SJSA1 (cell line): ENCODE measurements at regions not wholly inside any gene's neighbourhood (a gene's known extent, or its start where the extent isn't known, plus 50 kb on each side); places are given as distances from the start of the nearest gene placed in this dataset.

Source experiments
- DNase-seq, 2 experiments: peaks; one replicate each; pipeline ENCODE4 v3.0.0-alpha.2; 2015 to 2020; ENCODE audit warnings: low spot score in 2 of 2, low read depth in 1 of 2
- H3K27ac ChIP-seq: fragments of 250-450 bp; sonication (Bioruptor Pico); 2 replicates; pipeline ENCODE4 v1.5.1; 2020; ENCODE audit warnings: mild to moderate bottlenecking, moderate library complexity
- H3K27me3 ChIP-seq: fragments of 250-450 bp; sonication (Bioruptor Pico); replicated peaks from 2 replicates; pipeline ENCODE4 v1.5.1; 2020; ENCODE audit warnings: mild to moderate bottlenecking, moderate library complexity
- H3K36me3 ChIP-seq: fragments of 250-450 bp; sonication (Bioruptor Pico); 2 replicates; pipeline ENCODE4 v1.5.1; 2020; ENCODE audit warnings: mild to moderate bottlenecking
- H3K4me1 ChIP-seq: fragments of 250-450 bp; sonication (Bioruptor Pico); replicated peaks from 2 replicates; pipeline ENCODE4 v1.6.1; 2021; ENCODE audit warnings: mild to moderate bottlenecking
- H3K4me3 ChIP-seq: fragments of 250-450 bp; sonication (Bioruptor Pico); 2 replicates; pipeline ENCODE4 v1.5.1; 2020; ENCODE audit warnings: mild to moderate bottlenecking
- H3K9me3 ChIP-seq: fragments of 250-450 bp; sonication (Bioruptor Pico); replicated peaks from 2 replicates; pipeline ENCODE4 v1.5.1; 2020; ENCODE audit warnings: mild to moderate bottlenecking

DNA sequence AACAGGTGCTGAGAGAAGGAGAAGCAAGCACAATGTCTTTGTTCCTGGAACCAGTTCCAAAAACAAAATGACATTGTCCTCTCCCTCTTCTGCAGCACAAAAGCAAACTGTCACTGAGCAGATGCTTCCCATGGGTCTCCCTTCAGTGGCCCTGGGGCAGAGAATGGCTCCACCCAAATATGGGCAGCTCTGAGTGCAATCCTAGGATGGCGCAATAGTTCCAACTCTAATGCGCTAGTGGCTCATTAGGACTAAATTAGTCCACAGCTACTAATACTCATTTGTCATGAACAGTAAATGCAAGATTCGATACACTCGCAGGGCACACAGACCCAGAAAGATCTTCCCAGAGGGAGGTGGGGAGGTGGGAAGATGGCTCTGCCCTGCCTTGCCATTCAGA is 205.2 kb upstream of the CHAC2 start:
- Histone ChIP-seq H3K36me3 (no peaks in the 10 kb centered on the region), H3K4me3 (no peak overlapping the region), H3K9me3 (no peaks in the 10 kb centered on the region), H3K4me1 (no peaks in the 10 kb centered on the region), H3K27ac (no peak overlapping the region), H3K27me3 (no peaks in the 10 kb centered on the region)
- no peak for DNase-seq

DNA sequence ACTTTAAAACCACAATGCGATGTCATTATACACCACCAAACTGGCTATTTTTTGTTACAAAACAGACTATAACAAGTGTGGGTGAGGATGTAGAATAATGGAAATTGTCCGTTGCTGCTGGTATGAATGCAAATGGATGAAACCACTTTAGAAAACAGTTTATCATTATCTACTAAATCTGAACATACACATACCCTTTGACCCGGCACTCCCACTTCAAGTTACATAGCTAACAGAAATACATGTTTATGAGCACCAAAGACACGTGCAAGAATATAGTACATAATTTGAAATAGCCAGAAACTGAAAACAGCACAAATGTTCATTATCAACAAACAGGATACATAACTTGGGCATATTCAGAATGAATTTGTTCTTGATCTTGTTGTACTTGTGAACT is 206.4 kb upstream of the CHAC2 start:
- DNase-seq = no peak
- Histone ChIP-seq H3K9me3 (no peaks in the 10 kb centered on the region), H3K4me3 (no peak overlapping the region), H3K27me3 (no peaks in the 10 kb centered on the region), H3K4me1 (no peaks in the 10 kb centered on the region), H3K36me3 (no peaks in the 10 kb centered on the region), H3K27ac (no peak overlapping the region)

DNA sequence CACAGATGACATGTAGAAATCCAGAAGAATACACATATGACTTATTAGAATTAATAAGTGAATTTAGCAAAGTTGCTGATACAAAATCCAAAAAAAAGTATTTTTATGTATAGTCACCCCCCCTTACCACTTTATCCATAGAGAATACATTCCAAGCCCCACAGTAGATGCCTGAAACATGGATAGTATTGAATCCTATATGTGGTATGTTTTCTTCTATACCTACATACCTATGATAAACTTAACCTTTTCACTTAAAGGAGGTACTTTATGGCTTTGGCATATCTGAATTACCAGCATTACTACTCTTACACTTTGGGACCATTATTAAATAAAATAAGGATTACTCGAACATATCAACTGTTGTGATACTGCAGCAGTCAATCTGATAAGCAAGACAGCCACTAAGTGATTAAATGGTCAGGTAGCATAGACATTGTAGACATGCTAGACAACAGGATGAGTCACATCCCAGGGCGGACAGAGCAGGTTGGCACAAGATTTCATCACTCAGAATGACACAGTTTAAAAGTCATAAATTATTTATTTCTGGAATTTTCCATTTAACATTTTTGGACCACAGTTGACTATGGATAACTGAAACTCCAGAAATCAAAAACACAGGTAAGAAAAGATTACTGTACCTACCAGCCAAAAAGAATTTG is 208.2 kb upstream of the CHAC2 start:
- Histone ChIP-seq H3K9me3 (no peaks in the 10 kb centered on the region), H3K27me3 (no peaks in the 10 kb centered on the region), H3K4me3 (no peak overlapping the region), H3K36me3 (no peaks in the 10 kb centered on the region), H3K27ac (no peak overlapping the region), H3K4me1 (no peaks in the 10 kb centered on the region)
- no peak for DNase-seq

DNA sequence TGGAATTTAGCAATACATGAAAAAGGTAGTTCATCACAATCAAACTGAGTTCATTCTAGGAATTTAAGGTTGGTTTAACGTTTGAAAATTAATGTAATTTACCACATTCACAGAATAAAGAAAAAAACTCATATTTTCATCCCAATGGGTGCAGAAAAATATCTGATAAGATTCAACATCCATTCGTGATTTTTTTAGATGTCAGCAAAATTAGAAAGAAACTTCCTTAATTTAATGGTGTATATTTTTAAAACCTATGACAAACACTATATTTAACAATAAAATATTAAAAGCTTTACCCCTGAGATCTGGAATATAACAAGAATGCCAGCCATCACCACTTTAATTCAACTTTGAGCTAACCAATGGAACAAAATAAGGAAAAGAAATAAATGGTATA is 208.7 kb upstream of the CHAC2 start:
- no peaks in the 10 kb centered on the region for H3K9me3 ChIP-seq
- H3K4me1 ChIP-seq = no peaks in the 10 kb centered on the region
- DNase-seq = no peak
- no peak overlapping the region for H3K4me3 ChIP-seq
- no peak overlapping the region for H3K27ac ChIP-seq
- no peaks in the 10 kb centered on the region for H3K36me3 ChIP-seq
- no peaks in the 10 kb centered on the region for H3K27me3 ChIP-seq

DNA sequence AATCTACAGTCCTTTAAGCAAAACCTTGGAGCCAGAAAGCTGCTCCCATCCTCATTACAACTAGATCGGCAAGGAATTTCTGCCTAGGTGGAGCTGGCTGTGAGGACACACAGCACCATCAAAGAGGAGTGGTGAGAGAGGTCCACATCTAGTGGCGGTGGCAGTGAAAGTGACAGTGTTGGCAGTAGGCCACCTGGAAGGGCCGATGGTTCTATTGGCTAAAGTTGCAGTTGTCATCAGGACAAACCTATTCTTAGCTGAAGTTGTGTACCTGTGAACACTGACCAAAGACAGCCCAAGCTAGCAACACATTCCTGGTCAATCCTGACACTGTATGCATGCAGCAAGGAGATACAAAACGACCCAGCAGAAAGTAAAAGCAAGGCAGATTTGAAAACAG is 218.1 kb upstream of the CHAC2 start:
- no peak for DNase-seq
- H3K27ac ChIP-seq = no peak overlapping the region
- H3K27me3 ChIP-seq = no peaks in the 10 kb centered on the region
- no peaks in the 10 kb centered on the region for H3K36me3 ChIP-seq
- no peak overlapping the region for H3K4me3 ChIP-seq
- H3K4me1 ChIP-seq = no peaks in the 10 kb centered on the region
- H3K9me3 ChIP-seq = no peaks in the 10 kb centered on the region

DNA sequence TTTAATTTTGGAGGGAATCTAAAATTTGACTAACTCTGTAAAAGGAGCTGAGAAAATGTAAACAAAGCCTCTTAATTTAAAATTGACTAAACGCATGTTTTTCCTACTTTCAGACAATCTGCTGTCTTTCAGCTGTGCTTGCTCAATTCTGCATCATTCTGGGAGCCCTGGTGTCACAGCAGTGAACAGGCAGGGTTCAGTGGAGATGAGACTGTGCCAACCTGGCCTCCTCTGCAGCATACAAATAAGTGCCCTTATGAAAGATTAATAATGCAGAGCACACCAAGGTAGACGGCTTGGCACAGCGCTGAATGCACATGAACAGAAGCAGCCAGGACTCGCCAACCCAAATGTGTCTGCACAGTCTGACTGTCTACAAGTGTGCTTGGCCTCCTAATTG is 222.0 kb upstream of the CHAC2 start:
- H3K27ac ChIP-seq = no peak overlapping the region
- H3K4me3 ChIP-seq = no peak overlapping the region
- H3K9me3 ChIP-seq = 0 out of 2 replicates have a peak, but pooled peaks cover 10% of the 10 kb centered on the region
- no peaks in the 10 kb centered on the region for H3K27me3 ChIP-seq
- H3K36me3 ChIP-seq = no peaks in the 10 kb centered on the region
- DNase-seq = no peak
- H3K4me1 ChIP-seq = no peaks in the 10 kb centered on the region

DNA sequence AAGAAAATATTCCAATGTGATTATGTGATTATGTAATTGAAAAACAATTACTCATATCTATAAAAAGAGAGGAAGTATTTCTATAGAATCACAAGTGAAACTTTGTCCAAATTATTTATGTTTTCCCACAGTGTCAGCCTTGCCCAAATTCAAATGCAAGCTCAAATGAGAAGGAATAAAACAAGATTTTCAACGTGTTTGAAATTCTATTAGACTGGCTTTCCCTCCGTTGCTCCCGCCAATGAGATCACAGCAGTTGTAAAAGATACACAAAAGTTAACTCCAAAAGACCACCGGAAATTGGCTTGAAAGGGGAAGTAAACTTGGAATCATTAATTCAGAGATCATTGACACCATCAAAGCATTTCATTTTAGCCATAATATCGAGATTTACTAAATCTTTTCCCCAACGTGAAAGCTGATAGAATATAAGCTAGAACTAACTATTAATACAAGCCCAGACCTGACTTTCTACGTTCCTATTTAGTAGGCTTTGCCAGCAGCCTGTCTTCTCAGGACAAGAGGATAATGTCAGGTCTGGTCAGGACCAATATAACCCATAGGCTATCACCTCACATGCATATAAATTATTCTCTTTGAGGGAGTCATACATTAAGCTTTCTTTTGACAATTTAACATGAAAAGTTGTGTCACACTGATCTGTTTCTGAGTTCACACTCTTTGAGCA is 222.6 kb upstream of the CHAC2 start:
- no peaks in the 10 kb centered on the region for H3K36me3 ChIP-seq
- no peak for DNase-seq

DNA sequence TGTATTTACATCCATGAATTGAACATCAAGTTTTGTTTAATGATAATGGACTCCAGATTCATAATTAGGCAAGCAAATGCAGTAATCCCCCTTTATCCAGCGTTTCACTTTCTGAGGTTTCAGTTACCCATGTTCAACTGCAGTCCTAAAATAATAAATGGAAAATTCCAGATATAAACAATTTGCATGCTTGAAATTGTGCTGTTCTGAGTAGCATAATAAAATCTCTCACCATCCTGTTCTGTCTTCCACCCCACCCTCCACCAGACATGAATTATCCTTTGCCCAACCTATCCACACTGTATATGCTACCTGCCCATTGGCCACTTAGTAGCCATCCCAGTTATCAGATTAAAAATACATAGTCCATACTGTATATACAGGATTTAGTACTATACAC is 224.5 kb upstream of the CHAC2 start:
- Histone ChIP-seq H3K9me3 (0 out of 2 replicates have a peak, but pooled peaks cover 10% of the 10 kb centered on the region), H3K27ac (no peak overlapping the region), H3K27me3 (no peaks in the 10 kb centered on the region; the same call in 1 of the 2 replicates), H3K36me3 (no peaks in the 10 kb centered on the region), H3K4me1 (no peaks in the 10 kb centered on the region), H3K4me3 (no peak overlapping the region)
- DNase-seq = no peak

More for the DNA sequence above, 222.6 kb upstream of the CHAC2 start:
- Histone ChIP-seq H3K4me1 (no peaks in the 10 kb centered on the region), H3K9me3 (0 out of 2 replicates have a peak, but pooled peaks cover 10% of the 10 kb centered on the region), H3K27me3 (no peaks in the 10 kb centered on the region), H3K27ac (no peak overlapping the region), H3K4me3 (no peak overlapping the region)

DNA sequence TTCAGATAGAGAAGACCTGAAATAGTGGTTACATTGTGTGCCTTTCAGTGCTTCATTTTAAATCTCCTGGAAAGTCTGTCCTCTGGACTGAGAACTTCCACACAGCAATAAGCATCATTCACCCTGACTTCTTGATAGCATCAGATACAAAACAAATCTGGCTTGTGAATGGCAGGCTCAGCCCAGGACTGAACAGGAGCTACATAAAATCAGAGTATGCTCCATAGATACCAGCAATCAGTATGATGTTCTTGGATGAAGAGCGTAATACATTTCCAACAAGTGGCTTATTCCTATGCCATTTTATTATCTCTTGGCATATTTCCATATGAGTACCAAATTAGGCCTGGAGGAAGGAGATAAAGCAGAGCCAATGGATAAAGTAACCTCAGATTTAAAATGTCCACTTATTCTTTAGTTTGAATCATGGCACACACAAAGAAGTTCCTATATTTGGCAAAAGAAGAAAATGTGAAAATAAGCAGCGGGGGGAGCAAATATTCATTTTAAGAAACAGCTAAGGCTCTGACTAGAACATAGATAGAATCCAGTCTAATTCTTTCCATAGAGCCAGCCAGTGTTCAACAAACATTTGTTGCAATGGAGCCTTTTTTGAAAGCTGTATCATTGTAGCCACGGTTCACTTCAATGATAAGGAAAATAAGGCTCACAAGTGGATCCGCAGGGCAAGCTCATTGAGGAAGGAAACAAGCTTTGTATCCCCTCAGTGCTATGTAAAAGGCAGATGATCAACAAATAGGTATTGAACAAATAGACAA is 230.8 kb upstream of the CHAC2 start:
- Histone ChIP-seq H3K4me3 (no peak overlapping the region), H3K9me3 (peaks cover 12% of the 10 kb centered on the region; the same call in 1 of the 2 replicates), H3K36me3 (no peaks in the 10 kb centered on the region), H3K27me3 (no peaks in the 10 kb centered on the region; the same call in 1 of the 2 replicates), H3K4me1 (no peaks in the 10 kb centered on the region), H3K27ac (no peak overlapping the region)
- no peak for DNase-seq

DNA sequence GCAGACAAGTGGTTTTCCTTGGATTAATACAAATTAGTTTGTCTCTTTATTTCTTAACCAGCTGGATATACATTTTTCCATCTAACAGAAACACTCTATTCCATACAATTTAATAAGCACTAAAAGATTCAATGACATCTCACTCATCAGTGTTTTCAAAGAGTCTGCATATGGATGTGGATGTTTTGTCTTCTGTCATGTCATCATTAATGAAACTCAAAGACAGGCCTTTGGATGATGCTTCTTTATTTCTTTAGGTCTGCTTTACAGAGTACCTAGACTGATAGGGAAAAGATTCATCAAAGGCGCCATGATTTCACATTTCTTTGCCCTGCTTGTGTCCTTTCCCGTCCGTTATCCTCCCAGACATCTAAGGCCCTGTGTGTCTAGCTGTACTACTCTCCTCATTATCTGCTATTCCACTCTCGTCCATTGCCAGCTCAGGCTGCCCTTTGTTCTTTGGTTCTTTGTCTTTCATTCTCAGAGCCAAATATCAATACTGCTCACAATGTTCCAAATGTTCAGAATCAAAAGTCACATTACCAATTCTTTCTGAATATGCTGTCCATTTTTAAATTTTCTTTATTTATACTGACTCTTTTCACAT is 232.3 kb upstream of the CHAC2 start:
- Histone ChIP-seq H3K27ac (no peak overlapping the region), H3K4me3 (no peak overlapping the region), H3K27me3 (no peaks in the 10 kb centered on the region; the same call in 1 of the 2 replicates), H3K4me1 (no peaks in the 10 kb centered on the region), H3K36me3 (no peaks in the 10 kb centered on the region), H3K9me3 (peaks cover 5% of the 10 kb centered on the region; the same call in 1 of the 2 replicates)
- no peak for DNase-seq

DNA sequence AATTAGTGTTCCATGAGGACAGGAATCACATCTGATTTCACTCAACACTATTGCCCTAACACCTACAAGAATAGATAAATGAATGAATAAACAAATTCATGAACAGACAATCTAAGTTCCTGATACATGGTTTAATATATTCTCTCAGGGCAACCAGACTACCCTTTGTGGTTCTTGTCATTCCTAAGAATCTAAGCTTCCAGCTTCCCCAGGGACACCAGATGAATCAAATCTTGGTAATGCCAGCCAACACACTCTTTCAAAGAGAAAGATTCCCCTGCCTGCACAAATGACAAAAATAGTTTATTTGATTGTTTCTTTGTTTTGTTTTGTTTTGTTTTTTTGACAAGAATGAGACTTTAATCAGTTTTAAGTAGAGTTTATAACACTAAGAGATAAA is 237.5 kb upstream of the CHAC2 start:
- no peaks in the 10 kb centered on the region for H3K36me3 ChIP-seq
- H3K27me3 ChIP-seq = no peaks in the 10 kb centered on the region
- no peak overlapping the region for H3K4me3 ChIP-seq
- no peak for DNase-seq
- H3K27ac ChIP-seq = no peak overlapping the region
- H3K4me1 ChIP-seq = no peaks in the 10 kb centered on the region
- H3K9me3 ChIP-seq = peaks cover 5% of the 10 kb centered on the region

DNA sequence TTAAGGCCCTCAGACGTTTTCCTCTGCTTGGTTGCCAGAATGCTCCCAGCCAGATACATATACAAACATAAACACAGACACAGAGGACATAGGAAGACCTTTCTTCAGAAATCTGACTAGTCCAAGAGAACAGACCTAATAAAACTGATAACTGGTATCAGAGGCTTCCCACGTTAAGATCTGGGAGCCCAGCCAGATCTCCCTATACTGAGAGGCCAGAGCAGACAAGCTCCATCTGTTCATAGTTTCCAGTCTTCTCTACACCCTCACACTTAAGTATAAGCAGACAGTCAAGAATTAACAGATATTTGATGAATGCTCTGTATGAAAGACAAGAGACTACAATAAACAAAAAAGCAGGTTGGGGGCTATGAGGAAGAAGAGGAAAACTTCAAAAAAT is 240.5 kb upstream of the CHAC2 start:
- DNase-seq = no peak
- Histone ChIP-seq H3K27me3 (no peaks in the 10 kb centered on the region), H3K27ac (no peak overlapping the region), H3K4me3 (no peak overlapping the region), H3K9me3 (peaks cover 2% of the 10 kb centered on the region), H3K36me3 (no peaks in the 10 kb centered on the region), H3K4me1 (no peaks in the 10 kb centered on the region)

DNA sequence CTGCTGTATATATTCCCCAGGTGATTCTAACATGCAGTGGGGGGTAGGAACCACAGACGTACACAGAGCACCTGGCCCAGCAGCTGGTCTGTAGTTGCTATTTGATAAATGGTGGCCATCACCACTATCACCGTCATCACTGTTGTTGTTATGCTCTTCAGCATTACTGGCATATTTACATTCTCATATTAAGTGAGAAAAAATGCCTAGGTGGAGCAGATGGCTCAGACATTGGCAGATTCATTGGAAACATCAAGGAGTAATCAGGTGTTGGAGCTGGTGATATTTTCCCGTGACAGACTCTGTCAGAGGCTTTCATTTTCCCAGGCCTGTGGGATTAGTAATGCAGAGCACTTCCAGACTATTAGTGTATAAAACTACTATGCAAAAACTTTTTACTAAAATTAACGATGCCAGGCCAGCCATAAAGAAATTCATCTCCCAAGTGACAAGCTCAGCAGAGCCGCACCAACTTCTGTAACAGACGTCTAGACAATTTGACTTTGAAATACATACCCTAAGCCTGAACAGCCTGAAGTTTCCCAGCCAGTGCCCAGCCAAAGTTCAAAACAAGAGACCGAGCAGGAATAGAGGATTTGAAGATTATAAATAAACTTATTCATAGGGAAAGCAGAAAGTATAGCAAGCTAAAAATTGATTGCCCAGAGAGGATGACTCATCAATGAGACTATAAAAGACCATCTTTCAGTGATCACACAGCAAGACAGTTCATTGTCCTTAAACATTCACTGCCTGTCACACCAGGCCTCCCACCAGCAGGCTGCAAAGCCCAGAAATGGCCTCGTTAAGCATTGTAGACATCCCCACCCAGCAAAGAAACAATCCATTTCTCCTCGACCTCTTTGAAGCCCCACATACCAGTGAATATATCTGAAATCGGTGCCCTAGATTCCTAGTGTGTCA is 247.4 kb upstream of the CHAC2 start:
- DNase-seq = peak in 1 of 2 experiments; percentile 22

More for the DNA sequence above, 247.4 kb upstream of the CHAC2 start:
- H3K4me3 ChIP-seq = no peak overlapping the region
- no peaks in the 10 kb centered on the region for H3K9me3 ChIP-seq
- no peaks in the 10 kb centered on the region for H3K36me3 ChIP-seq
- H3K4me1 ChIP-seq = peaks cover 11% of the 10 kb centered on the region; the same call in 1 of the 2 replicates
- no peaks in the 10 kb centered on the region for H3K27me3 ChIP-seq
- H3K27ac ChIP-seq = no peak overlapping the region; the same call in 1 of the 2 replicates
